ENCODE measurements at regions not wholly inside any gene's neighbourhood (a gene's known extent, or its start where the extent isn't known, plus 50 kb on each side); places are given as distances from the start of the nearest gene placed in this dataset.

GRCh38 chr18:46296656-46297055 is 192.5 kb downstream of the HAUS1 start:
- TF ChIP-seq EP300 (conservative IDR thresholded peaks at IDR 0.05; ENCODE audit: poor library complexity, severe bottlenecking) (no peak), EZH2 (IDR thresholded peaks at IDR 0.05; ENCODE audit: borderline replicate concordance, insufficient read depth, low read length, poor library complexity, severe bottlenecking) (no peak), POLR2AphosphoS5 (IDR thresholded peaks at IDR 0.05) (no peak), RAD21 (conservative IDR thresholded peaks at IDR 0.05) (no peak), TAF1 (IDR thresholded peaks at IDR 0.05; ENCODE audit: low read depth) (no peak)
- TF ChIP-seq, protein P1, sequence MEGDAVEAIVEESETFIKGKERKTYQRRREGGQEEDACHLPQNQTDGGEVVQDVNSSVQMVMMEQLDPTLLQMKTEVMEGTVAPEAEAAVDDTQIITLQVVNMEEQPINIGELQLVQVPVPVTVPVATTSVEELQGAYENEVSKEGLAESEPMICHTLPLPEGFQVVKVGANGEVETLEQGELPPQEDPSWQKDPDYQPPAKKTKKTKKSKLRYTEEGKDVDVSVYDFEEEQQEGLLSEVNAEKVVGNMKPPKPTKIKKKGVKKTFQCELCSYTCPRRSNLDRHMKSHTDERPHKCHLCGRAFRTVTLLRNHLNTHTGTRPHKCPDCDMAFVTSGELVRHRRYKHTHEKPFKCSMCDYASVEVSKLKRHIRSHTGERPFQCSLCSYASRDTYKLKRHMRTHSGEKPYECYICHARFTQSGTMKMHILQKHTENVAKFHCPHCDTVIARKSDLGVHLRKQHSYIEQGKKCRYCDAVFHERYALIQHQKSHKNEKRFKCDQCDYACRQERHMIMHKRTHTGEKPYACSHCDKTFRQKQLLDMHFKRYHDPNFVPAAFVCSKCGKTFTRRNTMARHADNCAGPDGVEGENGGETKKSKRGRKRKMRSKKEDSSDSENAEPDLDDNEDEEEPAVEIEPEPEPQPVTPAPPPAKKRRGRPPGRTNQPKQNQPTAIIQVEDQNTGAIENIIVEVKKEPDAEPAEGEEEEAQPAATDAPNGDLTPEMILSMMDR (IDR thresholded peaks at IDR 0.05; ENCODE audit: poor library complexity, severe bottlenecking): no peak
- TF ChIP-seq, protein P2, sequence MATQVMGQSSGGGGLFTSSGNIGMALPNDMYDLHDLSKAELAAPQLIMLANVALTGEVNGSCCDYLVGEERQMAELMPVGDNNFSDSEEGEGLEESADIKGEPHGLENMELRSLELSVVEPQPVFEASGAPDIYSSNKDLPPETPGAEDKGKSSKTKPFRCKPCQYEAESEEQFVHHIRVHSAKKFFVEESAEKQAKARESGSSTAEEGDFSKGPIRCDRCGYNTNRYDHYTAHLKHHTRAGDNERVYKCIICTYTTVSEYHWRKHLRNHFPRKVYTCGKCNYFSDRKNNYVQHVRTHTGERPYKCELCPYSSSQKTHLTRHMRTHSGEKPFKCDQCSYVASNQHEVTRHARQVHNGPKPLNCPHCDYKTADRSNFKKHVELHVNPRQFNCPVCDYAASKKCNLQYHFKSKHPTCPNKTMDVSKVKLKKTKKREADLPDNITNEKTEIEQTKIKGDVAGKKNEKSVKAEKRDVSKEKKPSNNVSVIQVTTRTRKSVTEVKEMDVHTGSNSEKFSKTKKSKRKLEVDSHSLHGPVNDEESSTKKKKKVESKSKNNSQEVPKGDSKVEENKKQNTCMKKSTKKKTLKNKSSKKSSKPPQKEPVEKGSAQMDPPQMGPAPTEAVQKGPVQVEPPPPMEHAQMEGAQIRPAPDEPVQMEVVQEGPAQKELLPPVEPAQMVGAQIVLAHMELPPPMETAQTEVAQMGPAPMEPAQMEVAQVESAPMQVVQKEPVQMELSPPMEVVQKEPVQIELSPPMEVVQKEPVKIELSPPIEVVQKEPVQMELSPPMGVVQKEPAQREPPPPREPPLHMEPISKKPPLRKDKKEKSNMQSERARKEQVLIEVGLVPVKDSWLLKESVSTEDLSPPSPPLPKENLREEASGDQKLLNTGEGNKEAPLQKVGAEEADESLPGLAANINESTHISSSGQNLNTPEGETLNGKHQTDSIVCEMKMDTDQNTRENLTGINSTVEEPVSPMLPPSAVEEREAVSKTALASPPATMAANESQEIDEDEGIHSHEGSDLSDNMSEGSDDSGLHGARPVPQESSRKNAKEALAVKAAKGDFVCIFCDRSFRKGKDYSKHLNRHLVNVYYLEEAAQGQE (IDR thresholded peaks at IDR 0.05; ENCODE audit: borderline replicate concordance): no peak

All from neural cell (in vitro differentiated cells).